ENCODE measurements at regions not wholly inside any gene's neighbourhood (a gene's known extent, or its start where the extent isn't known, plus 50 kb on each side); places are given as distances from the start of the nearest gene placed in this dataset.
A peak's percentile ranks its signal among the peaks of the same experiment; 100 is the strongest.
"Not testable (repeated sequence)": the region's sequence is repeated elsewhere in the genome, so short reads cannot be mapped to it uniquely, and the experiment has no call there.

DNA sequence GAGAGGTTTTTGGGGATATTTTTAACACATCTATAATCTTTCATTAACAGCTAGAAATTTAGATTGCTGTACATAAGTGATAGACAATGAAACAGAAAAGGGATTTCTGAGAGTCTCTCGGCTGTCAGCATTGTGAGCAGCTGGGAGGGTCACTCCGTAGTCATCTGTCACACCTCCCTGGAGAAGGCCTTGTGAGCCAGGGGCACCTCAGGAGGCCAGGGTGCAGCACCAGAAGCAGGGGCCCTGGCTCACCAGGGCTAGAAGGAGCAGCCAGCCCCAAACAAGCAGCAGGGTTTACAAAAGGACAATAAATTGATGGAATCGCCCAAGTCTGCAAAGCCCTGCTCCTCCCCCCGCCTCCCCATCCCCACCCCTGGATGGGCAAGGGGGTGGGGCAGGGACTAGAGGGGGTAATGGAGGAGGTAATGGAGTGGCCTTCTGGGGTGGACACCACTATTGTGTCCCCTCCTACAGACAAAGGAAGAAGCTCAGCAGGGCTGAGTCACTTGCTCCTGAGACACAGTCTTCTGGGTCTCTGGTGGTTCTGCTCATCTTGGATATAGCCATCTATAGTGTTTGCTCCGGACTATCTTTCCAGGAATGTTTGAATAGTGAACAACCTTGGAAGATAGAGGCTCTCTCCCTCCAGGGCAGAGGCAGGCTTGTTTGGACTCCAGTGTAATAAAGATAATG, 263.4 kb downstream of the NPHP4 start:
- no peak overlapping the region for H2BK15ac ChIP-seq (ENCODE audit: low read length)
- H3K36me3 ChIP-seq (replicated peaks in 1 of 2; ENCODE audit: control insufficient read depth in 2 of 2, insufficient read depth in 2 of 2, low read length in 2 of 2), result no peaks in the 10 kb centered on the region
- H4K8ac ChIP-seq (ENCODE audit: low read depth, low read length), result no peak overlapping the region
- H2BK120ac ChIP-seq (ENCODE audit: low read depth, low read length), result no peak overlapping the region
- H3K4me3 ChIP-seq (ENCODE audit: low read length in 2 of 2), result no peak overlapping the region
- H3K9me3 ChIP-seq (replicated peaks in 1 of 2; ENCODE audit: control insufficient read depth in 2 of 2, insufficient read depth in 1 of 2, low read depth in 1 of 2, low read length in 2 of 2), result no peaks in the 10 kb centered on the region
- no peak overlapping the region for H2BK12ac ChIP-seq (ENCODE audit: low read length)
- no peak for DNase-seq (ENCODE audit: low spot score)
- H2BK5ac ChIP-seq (ENCODE audit: low read length), result no peak overlapping the region
- no peak overlapping the region for H3K4me2 ChIP-seq (ENCODE audit: insufficient read depth, low read length, poor library complexity, severe bottlenecking)
- no peak overlapping the region for H2AFZ ChIP-seq (ENCODE audit: low read length)
- H3K4ac ChIP-seq (ENCODE audit: low read length), result no peak overlapping the region
- H3K79me1 ChIP-seq (ENCODE audit: low read depth, low read length), result no peaks in the 10 kb centered on the region
- no peak overlapping the region for H3K9ac ChIP-seq (ENCODE audit: low read depth, low read length, poor library complexity)
- H3K4me1 ChIP-seq (ENCODE audit: control insufficient read depth in 2 of 2, insufficient read depth in 1 of 2, low read depth in 1 of 2, low read length in 2 of 2), result peaks cover 0 to 17% of the 10 kb centered on the region in 2 donors
- no peak overlapping the region for H3K27ac ChIP-seq (replicated peaks; ENCODE audit: low read length)
- H3K27me3 ChIP-seq (ENCODE audit: control insufficient read depth in 3 of 3, insufficient read depth in 3 of 3, low read depth in 1 of 3, low read length in 3 of 3), result peaks cover 0 to 17% (median 0%) of the 10 kb centered on the region in 3 experiments
- no peak overlapping the region for H3K14ac ChIP-seq (ENCODE audit: low read length)
- WGBS, 2 donors (ENCODE audit: extremely low coverage in 2 of 2, insufficient read length in 2 of 2, insufficient replicate concordance in 1 of 2), result no CpG with 5 or more reads among the region's 5 CpGs
- peak overlapping the region; percentile 30 for H2AK5ac ChIP-seq (ENCODE audit: low read depth, low read length)
- no peak overlapping the region for H3K23ac ChIP-seq (ENCODE audit: low read depth, low read length, poor library complexity)
- H3K18ac ChIP-seq (ENCODE audit: low read length), result peak overlapping the region; percentile 54
- no peak overlapping the region for H4K91ac ChIP-seq (ENCODE audit: low read depth, low read length, poor library complexity)

DNA sequence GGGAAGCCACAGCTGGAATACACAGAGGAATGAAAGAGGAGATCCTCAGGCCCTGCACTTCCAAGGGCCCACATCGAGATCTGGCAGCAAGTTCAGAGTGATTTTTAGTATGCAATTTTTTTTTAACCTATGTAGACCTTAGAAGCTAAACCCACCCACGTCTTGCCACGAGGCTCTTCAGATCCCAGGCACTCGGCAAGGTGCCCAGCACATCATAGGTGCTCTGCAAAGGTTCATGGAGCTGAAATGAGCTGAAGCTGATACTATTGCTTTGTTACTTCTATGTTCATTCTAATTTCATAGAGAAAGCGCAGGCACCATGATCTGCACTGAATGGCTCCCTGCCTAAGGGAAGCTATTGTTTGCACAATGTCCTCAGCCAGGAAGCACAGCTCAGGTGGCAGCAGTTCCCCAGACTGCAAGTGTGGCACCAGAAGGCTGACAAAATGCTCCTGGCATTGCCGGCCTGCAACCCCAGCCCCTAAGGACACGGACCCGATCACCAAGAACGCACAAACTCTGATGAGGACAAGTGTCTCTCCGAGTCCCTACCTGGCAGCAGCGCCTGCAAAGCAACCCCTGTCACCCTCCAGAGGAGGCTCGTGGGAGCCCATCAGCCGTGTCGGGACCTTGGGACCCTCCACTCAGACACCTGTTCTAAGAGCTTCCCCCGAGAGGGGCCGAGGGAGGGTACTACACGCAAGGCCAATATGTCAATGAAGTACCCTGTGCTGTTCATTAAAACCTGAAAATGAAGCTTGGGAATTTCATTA, 264.2 kb downstream of the NPHP4 start:
- Histone ChIP-seq H3K4me1 (ENCODE audit: control insufficient read depth in 2 of 2, insufficient read depth in 1 of 2, low read depth in 1 of 2, low read length in 2 of 2) (peaks cover 0 to 17% of the 10 kb centered on the region in 2 donors), H2AK5ac (ENCODE audit: low read depth, low read length) (no peak overlapping the region), H4K8ac (ENCODE audit: low read depth, low read length) (no peak overlapping the region), H3K4ac (ENCODE audit: low read length) (no peak overlapping the region), H3K9me3 (replicated peaks in 1 of 2; ENCODE audit: control insufficient read depth in 2 of 2, insufficient read depth in 1 of 2, low read depth in 1 of 2, low read length in 2 of 2) (no peaks in the 10 kb centered on the region), H3K14ac (ENCODE audit: low read length) (no peak overlapping the region), H3K23ac (ENCODE audit: low read depth, low read length, poor library complexity) (no peak overlapping the region), H2BK12ac (ENCODE audit: low read length) (no peak overlapping the region), H3K79me1 (ENCODE audit: low read depth, low read length) (no peaks in the 10 kb centered on the region), H3K27me3 (ENCODE audit: control insufficient read depth in 3 of 3, insufficient read depth in 3 of 3, low read depth in 1 of 3, low read length in 3 of 3) (peaks cover 0 to 17% (median 0%) of the 10 kb centered on the region in 3 experiments), H3K4me2 (ENCODE audit: insufficient read depth, low read length, poor library complexity, severe bottlenecking) (no peak overlapping the region), H4K91ac (ENCODE audit: low read depth, low read length, poor library complexity) (no peak overlapping the region), H3K4me3 (ENCODE audit: low read length in 2 of 2) (no peak overlapping the region), H3K18ac (ENCODE audit: low read length) (peak overlapping the region; percentile 5), H3K36me3 (replicated peaks in 1 of 2; ENCODE audit: control insufficient read depth in 2 of 2, insufficient read depth in 2 of 2, low read length in 2 of 2) (no peaks in the 10 kb centered on the region), H2BK5ac (ENCODE audit: low read length) (no peak overlapping the region), H2AFZ (ENCODE audit: low read length) (no peak overlapping the region), H3K9ac (ENCODE audit: low read depth, low read length, poor library complexity) (no peak overlapping the region), H3K27ac (replicated peaks; ENCODE audit: low read length) (no peak overlapping the region), H2BK120ac (ENCODE audit: low read depth, low read length) (no peak overlapping the region), H2BK15ac (ENCODE audit: low read length) (no peak overlapping the region)
- DNase-seq (ENCODE audit: low spot score), result no peak
- no CpG with 5 or more reads among the region's 17 CpGs for WGBS, 2 donors (ENCODE audit: extremely low coverage in 2 of 2, insufficient read length in 2 of 2, insufficient replicate concordance in 1 of 2)

DNA sequence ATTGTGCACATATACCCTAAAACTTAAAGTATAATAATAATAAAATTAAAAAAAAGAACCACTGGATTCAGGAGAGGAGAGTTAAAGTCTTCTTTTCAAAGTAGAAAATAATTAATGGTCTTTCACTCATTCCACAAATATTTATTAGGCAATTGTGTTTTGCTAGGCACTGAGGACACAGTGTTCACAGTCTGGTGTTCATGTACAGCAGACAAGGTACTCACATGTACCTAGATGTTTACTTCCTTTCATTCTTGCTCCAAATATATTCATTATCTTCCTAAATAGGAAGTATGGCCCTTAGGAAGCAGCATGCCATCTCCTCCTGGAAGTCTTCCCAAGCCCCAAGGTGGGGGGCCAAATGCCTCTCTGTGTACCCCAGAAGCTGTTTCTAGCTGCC, 265.0 kb downstream of the NPHP4 start:
- no peak overlapping the region for H3K27ac ChIP-seq (replicated peaks; ENCODE audit: low read length)
- no peaks in the 10 kb centered on the region for H3K79me1 ChIP-seq (ENCODE audit: low read depth, low read length)
- no peak overlapping the region for H3K18ac ChIP-seq (ENCODE audit: low read length)

DNA sequence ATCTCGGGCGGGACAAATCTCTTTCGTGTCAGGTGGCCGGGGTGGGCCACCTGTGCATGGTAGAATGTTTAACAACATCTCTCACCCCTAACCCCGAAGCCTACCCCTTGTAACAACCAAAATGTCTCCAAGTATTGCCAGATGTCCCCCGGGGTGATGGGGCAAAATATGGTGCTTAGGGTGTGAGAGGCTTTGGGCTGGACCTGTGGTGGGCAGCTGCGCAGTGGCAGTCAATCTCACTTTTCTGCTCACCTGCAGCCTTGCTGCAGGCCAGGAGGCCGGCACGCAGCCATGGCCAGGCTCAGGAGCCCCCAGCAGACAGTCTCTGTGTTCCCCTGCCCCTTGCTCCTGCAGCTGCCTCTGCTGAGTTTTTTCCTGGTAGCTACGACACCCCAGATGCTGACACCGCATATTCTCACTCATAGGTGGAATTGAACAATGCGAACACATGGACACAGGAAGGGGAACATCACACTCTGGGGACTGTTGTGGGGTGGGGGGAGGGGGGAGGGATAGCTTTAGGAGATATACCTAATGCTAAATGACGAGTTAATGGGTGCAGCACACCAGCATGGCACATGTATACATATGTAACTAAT, 265.5 kb downstream of the NPHP4 start:
- H2BK120ac ChIP-seq (ENCODE audit: low read depth, low read length); H3K36me3 ChIP-seq (replicated peaks in 1 of 2; ENCODE audit: control insufficient read depth in 2 of 2, insufficient read depth in 2 of 2, low read length in 2 of 2); H2AFZ ChIP-seq (ENCODE audit: low read length); H3K4ac ChIP-seq (ENCODE audit: low read length); H3K4me2 ChIP-seq (ENCODE audit: insufficient read depth, low read length, poor library complexity, severe bottlenecking); H3K79me1 ChIP-seq (ENCODE audit: low read depth, low read length); H2BK12ac ChIP-seq (ENCODE audit: low read length); H2BK5ac ChIP-seq (ENCODE audit: low read length); H4K91ac ChIP-seq (ENCODE audit: low read depth, low read length, poor library complexity); H3K27ac ChIP-seq (replicated peaks; ENCODE audit: low read length); H3K9me3 ChIP-seq (replicated peaks in 1 of 2; ENCODE audit: control insufficient read depth in 2 of 2, insufficient read depth in 1 of 2, low read depth in 1 of 2, low read length in 2 of 2); H3K9ac ChIP-seq (ENCODE audit: low read depth, low read length, poor library complexity); DNase-seq (ENCODE audit: low spot score); H3K18ac ChIP-seq (ENCODE audit: low read length); H2AK5ac ChIP-seq (ENCODE audit: low read depth, low read length); H2BK15ac ChIP-seq (ENCODE audit: low read length); H4K8ac ChIP-seq (ENCODE audit: low read depth, low read length); H3K23ac ChIP-seq (ENCODE audit: low read depth, low read length, poor library complexity); H3K4me3 ChIP-seq (ENCODE audit: low read length in 2 of 2): not testable (repeated sequence)
- Histone ChIP-seq H3K14ac (ENCODE audit: low read length) (peak overlapping the region; percentile 61), H3K4me1 (ENCODE audit: control insufficient read depth in 2 of 2, insufficient read depth in 1 of 2, low read depth in 1 of 2, low read length in 2 of 2) (peaks cover 0 to 17% of the 10 kb centered on the region in 2 donors), H3K27me3 (ENCODE audit: control insufficient read depth in 3 of 3, insufficient read depth in 3 of 3, low read depth in 1 of 3, low read length in 3 of 3) (peaks cover 0 to 17% (median 0%) of the 10 kb centered on the region in 3 experiments)
- WGBS, 2 donors (ENCODE audit: extremely low coverage in 2 of 2, insufficient read length in 2 of 2, insufficient replicate concordance in 1 of 2), result no CpG with 5 or more reads among the region's 13 CpGs

More for the DNA sequence above, 265.0 kb downstream of the NPHP4 start:
- Histone ChIP-seq H2AFZ (ENCODE audit: low read length) (no peak overlapping the region), H2BK5ac (ENCODE audit: low read length) (no peak overlapping the region), H4K91ac (ENCODE audit: low read depth, low read length, poor library complexity) (no peak overlapping the region), H3K4me2 (ENCODE audit: insufficient read depth, low read length, poor library complexity, severe bottlenecking) (no peak overlapping the region), H3K4me1 (ENCODE audit: control insufficient read depth in 2 of 2, insufficient read depth in 1 of 2, low read depth in 1 of 2, low read length in 2 of 2) (peaks cover 0 to 17% of the 10 kb centered on the region in 2 donors), H2AK5ac (ENCODE audit: low read depth, low read length) (no peak overlapping the region), H3K23ac (ENCODE audit: low read depth, low read length, poor library complexity) (no peak overlapping the region), H4K8ac (ENCODE audit: low read depth, low read length) (no peak overlapping the region), H3K14ac (ENCODE audit: low read length) (no peak overlapping the region), H3K4ac (ENCODE audit: low read length) (no peak overlapping the region), H3K27me3 (ENCODE audit: control insufficient read depth in 3 of 3, insufficient read depth in 3 of 3, low read depth in 1 of 3, low read length in 3 of 3) (peaks cover 0 to 17% (median 0%) of the 10 kb centered on the region in 3 experiments), H2BK120ac (ENCODE audit: low read depth, low read length) (no peak overlapping the region), H3K9ac (ENCODE audit: low read depth, low read length, poor library complexity) (no peak overlapping the region), H3K36me3 (replicated peaks in 1 of 2; ENCODE audit: control insufficient read depth in 2 of 2, insufficient read depth in 2 of 2, low read length in 2 of 2) (no peaks in the 10 kb centered on the region), H2BK12ac (ENCODE audit: low read length) (no peak overlapping the region), H3K9me3 (replicated peaks in 1 of 2; ENCODE audit: control insufficient read depth in 2 of 2, insufficient read depth in 1 of 2, low read depth in 1 of 2, low read length in 2 of 2) (no peaks in the 10 kb centered on the region), H3K4me3 (ENCODE audit: low read length in 2 of 2) (no peak overlapping the region), H2BK15ac (ENCODE audit: low read length) (no peak overlapping the region)
- DNase-seq (ENCODE audit: low spot score), result no peak
